ENCODE measurements at regions not wholly inside any gene's neighbourhood (a gene's known extent, or its start where the extent isn't known, plus 50 kb on each side); places are given as distances from the start of the nearest gene placed in this dataset.

GRCh38 chr2:146837857-146838256 lies 1007.0 kb upstream of the ACVR2A start:
- no peak for DNase-seq

DNA sequence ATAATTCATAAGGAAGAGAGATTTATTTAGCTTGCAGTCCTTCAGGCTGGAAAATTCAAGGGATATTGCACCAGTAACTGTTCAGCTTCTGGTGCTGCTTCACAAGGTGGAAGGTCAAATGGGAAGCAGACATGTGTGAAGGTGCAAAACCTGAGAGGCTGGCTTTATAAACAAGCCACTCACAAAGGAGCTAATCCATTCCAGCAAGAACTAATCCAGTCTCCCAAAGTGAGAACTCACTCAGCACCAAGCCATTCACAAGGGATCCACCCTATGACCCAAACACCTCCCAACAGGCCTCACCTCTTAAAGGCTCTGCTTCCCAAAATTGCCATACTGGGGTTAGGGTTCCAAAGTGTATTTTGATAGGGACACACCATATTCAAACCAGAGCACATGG lies 1018.4 kb upstream of the ACVR2A start:
- no peak for DNase-seq

DNA sequence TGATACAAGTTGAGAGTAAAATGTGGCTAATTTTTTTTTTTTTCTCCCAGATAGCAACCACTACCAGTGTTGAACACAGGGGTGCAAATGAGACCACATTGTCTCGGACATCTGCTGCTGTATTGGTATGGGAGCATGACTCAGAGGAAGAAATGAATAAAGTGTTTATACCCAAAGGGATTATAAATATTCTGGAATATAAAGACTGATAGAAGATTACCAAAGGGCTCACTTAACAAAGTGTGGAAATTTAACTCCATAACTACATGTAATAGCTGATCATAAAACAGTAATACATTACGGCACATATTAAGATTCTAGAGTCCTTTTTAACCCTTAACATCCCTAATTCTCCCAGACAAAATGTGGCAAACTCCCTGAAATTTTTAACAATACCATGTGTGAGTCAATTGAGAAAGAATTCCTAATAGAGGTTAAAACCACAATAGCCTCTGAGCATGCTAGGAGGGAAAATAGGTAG lies 1023.0 kb upstream of the ACVR2A start:
- no peak for DNase-seq

DNA sequence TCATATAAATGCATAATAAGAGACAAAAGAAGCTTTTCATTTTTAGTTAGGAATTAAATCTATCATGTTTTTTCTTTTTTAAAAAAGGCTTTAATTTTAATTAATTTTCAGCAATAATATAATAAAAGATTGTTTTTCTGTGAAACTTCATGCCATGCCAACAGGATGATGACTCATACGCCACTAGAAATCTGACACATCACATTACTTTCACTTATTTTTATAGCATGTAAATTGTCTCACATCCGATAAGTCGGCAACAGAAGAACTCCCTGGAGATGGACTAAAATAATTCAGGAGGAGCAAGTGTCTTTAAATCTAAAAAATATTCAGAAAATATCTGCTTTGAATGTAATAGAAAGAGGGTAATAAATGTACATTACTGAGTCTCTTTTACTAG lies 1024.2 kb upstream of the ACVR2A start:
- no peak for DNase-seq

DNA sequence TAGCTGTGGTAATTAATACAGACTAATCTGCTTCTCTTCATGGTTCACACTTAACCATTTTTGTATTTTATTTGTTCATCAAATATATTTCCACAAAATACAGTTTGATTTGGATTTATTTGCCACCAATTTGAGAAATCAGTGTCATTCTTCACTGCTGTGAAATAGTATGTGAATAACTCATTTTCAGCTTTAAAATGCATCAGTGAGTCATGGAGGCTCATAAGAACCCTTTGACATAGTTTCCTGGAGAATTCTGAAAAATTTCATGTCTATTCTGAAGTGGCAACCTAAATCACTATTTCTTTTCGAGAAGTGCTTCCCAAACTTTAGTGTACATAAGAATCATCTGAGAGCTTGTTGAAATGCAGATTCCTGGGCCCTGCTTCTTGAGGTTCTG lies 1026.7 kb upstream of the ACVR2A start:
- no peak for DNase-seq

DNA sequence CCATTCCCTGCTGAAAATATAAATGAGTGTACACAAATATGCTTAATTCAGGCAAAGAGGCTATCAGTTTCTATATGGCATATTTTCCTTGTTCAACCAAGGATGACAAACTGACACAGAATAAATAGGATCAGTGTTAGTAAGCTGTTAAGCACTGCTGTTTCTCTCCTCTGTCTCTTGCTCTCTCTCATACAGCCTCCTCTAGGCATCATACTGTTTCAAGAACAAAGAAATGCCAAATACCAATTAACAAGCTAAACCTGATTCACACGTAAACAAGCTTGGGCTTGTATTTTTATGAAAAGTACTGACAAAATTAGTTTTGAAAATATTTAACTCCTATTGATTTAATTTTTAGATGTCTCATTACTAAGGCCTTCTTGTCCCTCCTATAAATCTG lies 1027.2 kb upstream of the ACVR2A start:
- no peak for DNase-seq

- no peak for DNase-seq
Observed at GRCh38 chr2:146814971-146815370, 1029.9 kb upstream of the ACVR2A start.

DNA sequence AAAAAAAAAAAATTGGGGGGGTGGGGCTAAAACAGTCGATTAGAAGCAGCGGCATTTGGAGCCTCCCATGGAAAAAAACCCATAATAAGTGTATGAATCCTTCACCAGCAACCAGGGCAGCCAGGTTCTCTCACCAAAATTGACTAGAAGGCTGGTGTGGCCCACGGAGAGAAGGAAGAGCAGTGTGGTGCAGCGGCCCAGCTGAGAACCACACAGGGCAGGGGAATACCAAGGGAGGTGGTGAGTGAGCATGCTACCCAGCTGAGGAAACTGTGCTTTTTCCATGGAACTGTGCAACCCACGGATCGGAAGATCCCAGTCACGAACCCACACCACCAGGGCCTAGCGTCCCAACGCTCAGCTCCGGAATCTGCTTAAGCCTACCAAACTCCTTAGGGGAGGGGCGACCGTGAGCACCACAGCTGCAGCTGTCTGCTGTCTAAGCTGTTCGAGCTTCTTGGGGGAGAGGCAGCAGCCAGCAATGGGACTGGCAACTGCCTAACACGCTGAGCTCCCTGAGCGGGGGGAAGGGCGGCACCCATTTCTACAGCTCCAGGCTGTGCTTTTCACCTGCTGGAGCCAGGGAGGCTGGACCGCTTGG lies 1037.2 kb upstream of the ACVR2A start:
- no peak for DNase-seq

GRCh38 chr2:146806364-146807005 lies 1038.3 kb upstream of the ACVR2A start:
- no peak for DNase-seq

DNA sequence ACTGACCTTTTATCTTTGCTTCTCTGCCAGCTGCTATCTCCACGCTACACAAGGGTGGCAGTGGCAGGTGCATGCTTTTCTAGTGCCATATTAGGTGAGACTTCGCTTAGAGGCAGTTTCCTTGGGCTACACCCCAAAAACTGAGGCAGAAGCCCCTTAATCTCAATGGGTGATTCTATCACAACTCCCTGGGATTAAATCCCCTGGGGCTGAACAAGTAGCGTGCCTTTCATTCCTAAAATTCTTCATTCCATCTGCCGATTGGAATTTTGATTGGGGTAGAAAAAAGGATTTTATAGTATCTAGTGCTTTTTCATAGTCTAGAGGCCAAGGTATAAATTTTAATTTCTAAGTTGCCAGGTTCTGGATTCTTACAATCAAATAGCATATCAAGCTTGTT lies 1040.5 kb upstream of the ACVR2A start:
- DNase-seq, result no peak

- DNase-seq, result no peak
Observed at GRCh38 chr2:146801886-146802285, 1042.9 kb upstream of the ACVR2A start.

GRCh38 chr2:146786396-146786795 lies 1058.4 kb upstream of the ACVR2A start:
- no peak for DNase-seq

GRCh38 chr2:146785101-146785500 lies 1059.7 kb upstream of the ACVR2A start:
- no peak for DNase-seq

DNA sequence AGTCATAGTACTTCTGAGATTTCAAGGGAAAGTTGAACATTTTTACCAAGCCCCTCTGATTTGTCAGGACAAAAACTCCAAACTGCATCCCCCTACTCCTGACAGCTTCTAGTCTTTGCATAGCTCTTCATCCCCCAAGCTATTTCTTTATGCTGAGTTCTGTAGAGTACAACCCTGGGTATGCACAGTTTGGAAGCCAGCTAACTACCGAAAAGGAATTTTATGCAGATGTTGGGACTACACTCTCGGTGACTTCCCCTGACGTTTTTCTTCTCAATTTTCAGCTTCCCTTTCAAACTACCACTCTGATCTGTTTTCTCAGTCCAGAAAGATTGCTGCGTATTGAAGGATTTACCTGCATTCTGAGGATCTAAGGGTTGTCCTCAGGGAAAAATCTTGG lies 1060.2 kb upstream of the ACVR2A start:
- no peak for DNase-seq

- DNase-seq, result no peak
Observed at GRCh38 chr2:146777181-146777580, 1067.6 kb upstream of the ACVR2A start.

- no peak for DNase-seq
Observed at GRCh38 chr2:146776596-146776995, 1068.2 kb upstream of the ACVR2A start.

GRCh38 chr2:146771531-146771930 lies 1073.3 kb upstream of the ACVR2A start:
- no peak for DNase-seq

GRCh38 chr2:146764301-146764700 lies 1080.5 kb upstream of the ACVR2A start:
- no peak for DNase-seq

DNA sequence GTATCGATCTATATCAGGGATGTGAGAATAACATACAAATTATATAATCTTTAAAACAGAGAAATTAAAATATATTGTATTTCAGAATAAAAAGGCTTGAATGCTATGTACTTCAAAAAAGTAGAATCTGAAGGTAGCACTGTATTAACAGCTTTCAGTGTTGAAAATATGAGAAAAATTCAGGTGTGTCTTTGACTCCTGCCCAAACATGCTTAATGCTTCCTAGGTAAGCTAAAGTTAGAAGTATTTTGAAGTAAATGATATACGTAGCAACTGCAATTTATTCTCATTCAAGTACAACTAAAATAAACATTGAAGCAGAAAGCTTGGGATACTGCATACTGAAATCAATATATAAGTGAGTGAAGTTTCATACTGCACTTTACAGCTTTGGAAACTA lies 1082.0 kb upstream of the ACVR2A start:
- no peak for DNase-seq

- DNase-seq, result no peak
Observed at GRCh38 chr2:146754606-146755005, 1090.2 kb upstream of the ACVR2A start.

GRCh38 chr2:146748046-146748445 lies 1096.8 kb upstream of the ACVR2A start:
- DNase-seq, result no peak

GRCh38 chr2:146741260-146741659 lies 1103.6 kb upstream of the ACVR2A start:
- no peak for DNase-seq

DNA sequence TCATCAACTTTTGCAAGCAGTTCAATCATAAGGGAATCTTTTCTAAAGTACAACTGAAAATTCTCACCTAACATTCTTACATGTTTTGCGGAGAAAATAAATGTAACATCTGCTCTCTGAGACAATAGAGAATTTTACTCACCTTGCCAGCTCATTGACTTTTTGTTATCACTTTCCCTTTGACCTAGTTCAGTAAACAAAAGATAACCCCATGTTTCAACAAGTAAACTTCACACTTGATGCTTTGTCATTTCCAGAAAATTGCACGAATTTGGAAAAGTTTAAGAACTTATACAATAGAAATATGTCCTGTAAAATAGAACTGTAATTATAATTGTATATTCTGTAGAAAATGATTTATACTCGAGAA lies 1110.0 kb upstream of the ACVR2A start:
- DNase-seq, result no peak

- peak; percentile 22 for DNase-seq
Observed at GRCh38 chr2:146734042-146734820, 1110.6 kb upstream of the ACVR2A start.

Data from midbrain (tissue), 1 donor.